Kidney (tissue), 13 donors: ENCODE measurements at regions not wholly inside any gene's neighbourhood (a gene's known extent, or its start where the extent isn't known, plus 50 kb on each side); places are given as distances from the start of the nearest gene placed in this dataset.
"Not testable (repeated sequence)": the region's sequence is repeated elsewhere in the genome, so short reads cannot be mapped to it uniquely, and the experiment has no call there.

Source experiments
- DNase-seq, 5 donors: peaks; one replicate each; pipeline ENCODE4 v3.0.0-alpha.2; 2013 to 2020
- FAIRE-seq: peaks from 2 replicates; lab custom pipeline; 2012; peaks lifted over from hg19 to GRCh38; lab: Jason Lieb, UNC
- H3K27ac ChIP-seq, 2 donors: one replicate each; pipeline ENCODE4 v1.7.0; 2013; ENCODE audit warnings: low read depth in 2 of 2, low read length in 2 of 2, inconsistent platforms in 1 of 2
- H3K27me3 ChIP-seq: one replicate; pipeline ENCODE4 v1.7.1; 2013; ENCODE audit warnings: low read length, inconsistent platforms; ENCODE audit not compliant: control insufficient read depth, insufficient read depth
- H3K36me3 ChIP-seq, 3 donors: one replicate each; pipeline versions ENCODE4 v1.7.0 to v1.7.1; 2013; ENCODE audit warnings: low read length in 3 of 3, control low read depth in 1 of 3, inconsistent platforms in 1 of 3; ENCODE audit not compliant: insufficient read depth in 3 of 3, control insufficient read depth in 2 of 3
- H3K4me1 ChIP-seq, 3 donors: one replicate each; pipeline versions ENCODE4 v1.7.0 to v1.7.1; 2013; ENCODE audit warnings: low read length in 3 of 3, inconsistent platforms in 1 of 3, low read depth in 1 of 3; ENCODE audit not compliant: control insufficient read depth in 2 of 3, insufficient read depth in 2 of 3
- H3K4me3 ChIP-seq, 3 donors: one replicate each; pipeline versions ENCODE4 v1.7.0 to v1.8.1; 2013; ENCODE audit warnings: low read length in 3 of 3, control low read depth in 1 of 3, inconsistent platforms in 1 of 3
- H3K9ac ChIP-seq, 3 donors: one replicate each; pipeline versions ENCODE4 v1.7.0 to v1.7.1; 2013; ENCODE audit warnings: low read length in 3 of 3, control low read depth in 1 of 3, inconsistent platforms in 1 of 3
- H3K9me3 ChIP-seq, 3 donors: one replicate each; pipeline versions ENCODE4 v1.7.0 to v1.7.1; 2013; ENCODE audit warnings: low read length in 3 of 3, control low read depth in 1 of 3, inconsistent platforms in 1 of 3; ENCODE audit not compliant: control insufficient read depth in 2 of 3, insufficient read depth in 1 of 3
- intact Hi-C: fragments of 100-400 bp; cut with DNase I; formaldehyde crosslinking; loops from one replicate; pipeline ENCODE4 v1.11.1; 2022
- TF ChIP-seq, protein P1 (sequence below): IDR thresholded peaks from 3 replicates; pipeline ENCODE4 v1.5.1; 2012; ENCODE audit warnings: mild to moderate bottlenecking, moderate library complexity, borderline replicate concordance; ENCODE audit not compliant: insufficient read depth; ENCODE audit errors: extremely low read depth
- donor health status: control.
- donor health status: control.
- donor health status: control.
- donor health status: control.
- donor health status: control.
- donor health status: DM: yes; HTN: yes; CAD: no.
- donor health status: Normal renal cell carcinoma (clear cell type).

DNA sequence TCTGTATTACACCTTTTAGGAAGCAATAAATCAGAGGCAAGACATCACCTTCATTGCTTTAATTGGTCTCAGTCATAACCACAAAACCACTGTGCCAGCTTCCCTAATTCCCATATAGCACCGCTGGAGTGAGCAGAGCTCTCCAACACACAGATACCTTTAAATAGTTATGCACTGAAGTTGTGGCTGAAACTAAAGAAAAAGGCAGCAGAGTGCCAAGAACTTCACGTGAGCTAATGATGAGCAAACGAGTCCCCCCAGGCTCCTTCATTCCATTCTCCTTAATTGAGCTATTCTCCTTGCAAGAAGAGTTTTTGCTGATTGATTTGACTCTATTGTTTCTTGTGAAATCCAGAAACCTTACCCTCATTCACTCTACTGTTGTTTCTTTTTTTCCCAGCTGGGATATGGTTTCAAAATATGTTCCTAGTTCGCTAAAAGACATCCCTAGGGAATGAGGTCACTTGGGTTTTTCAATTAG lies 501.5 kb downstream of the SPATA31D1 start:
- Histone ChIP-seq H3K4me3 (no peak overlapping the region), H3K27ac (no peak overlapping the region), H3K4me1 (peaks cover 2 to 8% (median 5%) of the 10 kb centered on the region in 3 donors), H3K9ac (no peak overlapping the region), H3K36me3 (no peaks in the 10 kb centered on the region), H3K9me3 (no peaks in the 10 kb centered on the region), H3K27me3 (no peaks in the 10 kb centered on the region)
- FAIRE-seq, result no peak
- TF ChIP-seq, protein P1, sequence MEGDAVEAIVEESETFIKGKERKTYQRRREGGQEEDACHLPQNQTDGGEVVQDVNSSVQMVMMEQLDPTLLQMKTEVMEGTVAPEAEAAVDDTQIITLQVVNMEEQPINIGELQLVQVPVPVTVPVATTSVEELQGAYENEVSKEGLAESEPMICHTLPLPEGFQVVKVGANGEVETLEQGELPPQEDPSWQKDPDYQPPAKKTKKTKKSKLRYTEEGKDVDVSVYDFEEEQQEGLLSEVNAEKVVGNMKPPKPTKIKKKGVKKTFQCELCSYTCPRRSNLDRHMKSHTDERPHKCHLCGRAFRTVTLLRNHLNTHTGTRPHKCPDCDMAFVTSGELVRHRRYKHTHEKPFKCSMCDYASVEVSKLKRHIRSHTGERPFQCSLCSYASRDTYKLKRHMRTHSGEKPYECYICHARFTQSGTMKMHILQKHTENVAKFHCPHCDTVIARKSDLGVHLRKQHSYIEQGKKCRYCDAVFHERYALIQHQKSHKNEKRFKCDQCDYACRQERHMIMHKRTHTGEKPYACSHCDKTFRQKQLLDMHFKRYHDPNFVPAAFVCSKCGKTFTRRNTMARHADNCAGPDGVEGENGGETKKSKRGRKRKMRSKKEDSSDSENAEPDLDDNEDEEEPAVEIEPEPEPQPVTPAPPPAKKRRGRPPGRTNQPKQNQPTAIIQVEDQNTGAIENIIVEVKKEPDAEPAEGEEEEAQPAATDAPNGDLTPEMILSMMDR, result no peak
- intact Hi-C loops, result no loop called here
- DNase-seq, result peak in 2 of 5 donors; percentile 20 to 22

DNA sequence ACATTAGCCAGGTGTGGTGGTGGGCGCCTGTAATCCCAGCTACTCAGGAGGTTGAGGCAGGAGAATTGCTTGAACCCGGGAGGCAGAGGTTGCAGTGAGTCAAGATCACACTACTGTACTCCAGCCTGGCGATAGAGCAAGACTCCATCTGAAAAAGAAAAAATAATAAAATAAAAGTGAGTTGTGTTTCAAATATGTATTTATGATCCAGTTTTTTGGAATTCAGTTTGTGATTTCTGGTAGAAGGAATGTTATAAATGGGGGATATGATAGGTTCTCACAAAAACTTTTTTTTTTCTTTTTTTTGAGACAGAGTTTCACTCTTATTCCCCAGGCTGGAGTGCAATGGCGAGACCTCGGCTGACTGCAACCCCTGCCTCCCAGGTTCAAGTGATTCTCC lies 502.2 kb downstream of the SPATA31D1 start:
- intact Hi-C loops, H3K27ac ChIP-seq, H3K4me1 ChIP-seq, DNase-seq, H3K9me3 ChIP-seq, FAIRE-seq, H3K27me3 ChIP-seq, H3K4me3 ChIP-seq, H3K36me3 ChIP-seq, H3K9ac ChIP-seq: not testable (repeated sequence)

DNA sequence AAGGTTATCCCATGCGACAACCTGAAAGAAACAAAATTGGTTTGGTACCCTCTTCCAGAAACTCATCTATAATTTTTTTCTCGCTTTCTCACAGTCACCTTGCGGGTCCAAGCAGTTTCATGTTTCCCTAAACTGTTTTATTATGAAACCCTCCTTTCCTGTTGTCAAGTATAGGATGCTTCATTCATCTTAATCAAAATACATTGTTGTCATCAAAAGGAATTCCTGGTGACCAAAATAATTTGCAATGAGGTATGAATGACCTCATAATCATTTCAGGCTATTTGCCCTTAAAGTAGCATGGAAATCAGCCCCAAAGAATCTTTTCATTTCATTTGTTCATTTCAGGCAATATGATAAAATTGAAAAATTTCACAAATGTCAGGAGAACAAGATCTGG lies 503.0 kb downstream of the SPATA31D1 start:
- H3K4me3 ChIP-seq, result no peak overlapping the region
- H3K36me3 ChIP-seq, result no peaks in the 10 kb centered on the region
- peaks cover 2 to 8% (median 5%) of the 10 kb centered on the region in 3 donors for H3K4me1 ChIP-seq
- no peak for DNase-seq
- no peak overlapping the region for H3K9ac ChIP-seq
- no peak overlapping the region for H3K27ac ChIP-seq
- intact Hi-C loops, result no loop called here
- H3K9me3 ChIP-seq, result no peaks in the 10 kb centered on the region
- TF ChIP-seq, protein P1, result no peak
- no peaks in the 10 kb centered on the region for H3K27me3 ChIP-seq
- FAIRE-seq, result no peak

DNA sequence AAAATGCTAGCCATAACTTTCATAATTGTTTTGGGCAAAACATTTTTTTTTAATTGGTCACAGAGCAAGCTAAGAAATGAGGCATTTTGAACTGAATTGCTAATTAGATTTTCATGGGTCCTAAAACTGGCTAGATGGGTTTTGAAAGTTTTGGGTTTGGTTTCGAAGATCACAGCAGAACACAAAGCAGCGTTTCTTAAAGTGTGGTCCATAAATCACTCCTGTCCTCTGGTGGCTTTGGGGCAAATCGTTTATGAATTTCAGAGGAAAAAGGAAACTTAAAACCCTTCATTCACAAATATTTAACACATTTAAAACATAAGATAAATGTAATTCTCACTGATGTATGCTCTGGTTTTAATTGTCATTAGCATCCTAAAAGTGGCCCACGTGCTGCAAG lies 503.7 kb downstream of the SPATA31D1 start:
- peaks cover 2 to 8% (median 5%) of the 10 kb centered on the region in 3 donors for H3K4me1 ChIP-seq
- DNase-seq, result no peak
- intact Hi-C loops, result no loop called here
- H3K27me3 ChIP-seq, result no peaks in the 10 kb centered on the region
- TF ChIP-seq, protein P1, result no peak
- H3K36me3 ChIP-seq, result no peaks in the 10 kb centered on the region
- H3K9me3 ChIP-seq, result no peaks in the 10 kb centered on the region
- H3K27ac ChIP-seq, result no peak overlapping the region
- no peak overlapping the region for H3K4me3 ChIP-seq
- no peak overlapping the region for H3K9ac ChIP-seq
- FAIRE-seq, result no peak
